T-helper 1 cell treated with Interleukin-12 subunit alpha and Interleukin-12 subunit beta and Interleukin-4 antibody, amounts not matched to agents 30 μg/mL and 1 μg/mL, for 36 hours (primary cell): ENCODE measurements at regions not wholly inside any gene's neighbourhood (a gene's known extent, or its start where the extent isn't known, plus 50 kb on each side); places are given as distances from the start of the nearest gene placed in this dataset.

ENCODE experiments used
- H3K27ac Mint-ChIP-seq: one replicate; pipeline ENCODE4 v1.8.0; 2021; ENCODE audit warnings: mild to moderate bottlenecking, mixed read lengths
- H3K27me3 Mint-ChIP-seq: one replicate; pipeline ENCODE4 v1.8.0; 2021; ENCODE audit warnings: low read depth, mixed read lengths
- H3K36me3 Mint-ChIP-seq: one replicate; pipeline ENCODE4 v1.8.0; 2021; ENCODE audit warnings: low read depth, mixed read lengths
- H3K4me1 Mint-ChIP-seq: one replicate; pipeline ENCODE4 v1.8.0; 2021; ENCODE audit warnings: low read depth, mixed read lengths
- H3K4me3 Mint-ChIP-seq: one replicate; pipeline ENCODE4 v1.8.0; 2021; ENCODE audit warnings: mild to moderate bottlenecking, moderate library complexity, mixed read lengths
- H3K9me3 Mint-ChIP-seq: one replicate; pipeline ENCODE4 v1.8.0; 2021; ENCODE audit warnings: mixed read lengths

GRCh38 chr20:12161734-12162133 is 244.0 kb downstream of the BTBD3 start:
- no peak overlapping the region for H3K27ac Mint-ChIP-seq
- no peak overlapping the region for H3K4me3 Mint-ChIP-seq
- no peaks in the 10 kb centered on the region for H3K27me3 Mint-ChIP-seq
- H3K9me3 Mint-ChIP-seq: peaks cover 21% of the 10 kb centered on the region
- no peaks in the 10 kb centered on the region for H3K36me3 Mint-ChIP-seq
- no peaks in the 10 kb centered on the region for H3K4me1 Mint-ChIP-seq

- Mint-ChIP-seq H3K4me3 (no peak overlapping the region), H3K36me3 (no peaks in the 10 kb centered on the region), H3K4me1 (no peaks in the 10 kb centered on the region), H3K27ac (no peak overlapping the region), H3K27me3 (no peaks in the 10 kb centered on the region), H3K9me3 (peaks cover 32% of the 10 kb centered on the region)
These were observed 248.5 kb downstream of the BTBD3 start for GRCh38 chr20:12166053-12166717.

- no peak overlapping the region for H3K4me3 Mint-ChIP-seq
- H3K27me3 Mint-ChIP-seq: no peaks in the 10 kb centered on the region
- peaks cover 41% of the 10 kb centered on the region for H3K9me3 Mint-ChIP-seq
- H3K36me3 Mint-ChIP-seq: no peaks in the 10 kb centered on the region
- no peaks in the 10 kb centered on the region for H3K4me1 Mint-ChIP-seq
- H3K27ac Mint-ChIP-seq: no peak overlapping the region
These were observed 252.7 kb downstream of the BTBD3 start for GRCh38 chr20:12170406-12170805.

- H3K4me3 Mint-ChIP-seq: no peak overlapping the region
- no peak overlapping the region for H3K27ac Mint-ChIP-seq
- no peaks in the 10 kb centered on the region for H3K27me3 Mint-ChIP-seq
- H3K4me1 Mint-ChIP-seq: no peaks in the 10 kb centered on the region
- H3K9me3 Mint-ChIP-seq: peaks cover 32% of the 10 kb centered on the region
- H3K36me3 Mint-ChIP-seq: no peaks in the 10 kb centered on the region
These were observed 254.3 kb downstream of the BTBD3 start for GRCh38 chr20:12171923-12172524.

GRCh38 chr20:12173347-12174012 is 255.8 kb downstream of the BTBD3 start:
- Mint-ChIP-seq H3K4me3 (no peak overlapping the region), H3K4me1 (no peaks in the 10 kb centered on the region), H3K36me3 (no peaks in the 10 kb centered on the region), H3K9me3 (peaks cover 25% of the 10 kb centered on the region), H3K27ac (no peak overlapping the region), H3K27me3 (no peaks in the 10 kb centered on the region)

- no peaks in the 10 kb centered on the region for H3K36me3 Mint-ChIP-seq
- no peak overlapping the region for H3K4me3 Mint-ChIP-seq
- no peaks in the 10 kb centered on the region for H3K27me3 Mint-ChIP-seq
- H3K4me1 Mint-ChIP-seq: no peaks in the 10 kb centered on the region
- peaks cover 16% of the 10 kb centered on the region for H3K9me3 Mint-ChIP-seq
- H3K27ac Mint-ChIP-seq: no peak overlapping the region
These were observed 257.8 kb downstream of the BTBD3 start for GRCh38 chr20:12175538-12175937.

- Mint-ChIP-seq H3K27ac (no peak overlapping the region), H3K9me3 (peaks cover 6% of the 10 kb centered on the region), H3K36me3 (no peaks in the 10 kb centered on the region), H3K27me3 (no peaks in the 10 kb centered on the region), H3K4me3 (no peak overlapping the region), H3K4me1 (no peaks in the 10 kb centered on the region)
These were observed 260.1 kb downstream of the BTBD3 start for GRCh38 chr20:12177657-12178293.

GRCh38 chr20:12179692-12180091 is 262.0 kb downstream of the BTBD3 start:
- peaks cover 3% of the 10 kb centered on the region for H3K9me3 Mint-ChIP-seq
- H3K36me3 Mint-ChIP-seq: no peaks in the 10 kb centered on the region
- H3K27ac Mint-ChIP-seq: no peak overlapping the region
- H3K27me3 Mint-ChIP-seq: no peaks in the 10 kb centered on the region
- no peak overlapping the region for H3K4me3 Mint-ChIP-seq
- no peaks in the 10 kb centered on the region for H3K4me1 Mint-ChIP-seq

- Mint-ChIP-seq H3K4me1 (no peaks in the 10 kb centered on the region), H3K27ac (no peak overlapping the region), H3K4me3 (no peak overlapping the region), H3K27me3 (no peaks in the 10 kb centered on the region), H3K9me3 (peaks cover 3% of the 10 kb centered on the region), H3K36me3 (no peaks in the 10 kb centered on the region)
These were observed 262.5 kb downstream of the BTBD3 start for GRCh38 chr20:12180107-12180661.

GRCh38 chr20:12198281-12198680 is 280.6 kb downstream of the BTBD3 start:
- H3K4me1 Mint-ChIP-seq: no peaks in the 10 kb centered on the region
- H3K4me3 Mint-ChIP-seq: no peak overlapping the region
- no peaks in the 10 kb centered on the region for H3K36me3 Mint-ChIP-seq
- no peaks in the 10 kb centered on the region for H3K27me3 Mint-ChIP-seq
- peaks cover 13% of the 10 kb centered on the region for H3K9me3 Mint-ChIP-seq
- H3K27ac Mint-ChIP-seq: no peak overlapping the region

GRCh38 chr20:12199703-12200102 is 282.0 kb downstream of the BTBD3 start:
- no peak overlapping the region for H3K4me3 Mint-ChIP-seq

GRCh38 chr20:12201289-12201991 is 283.7 kb downstream of the BTBD3 start:
- H3K4me1 Mint-ChIP-seq: no peaks in the 10 kb centered on the region
- peaks cover 14% of the 10 kb centered on the region for H3K9me3 Mint-ChIP-seq
- H3K27ac Mint-ChIP-seq: no peak overlapping the region
- H3K4me3 Mint-ChIP-seq: no peak overlapping the region
- no peaks in the 10 kb centered on the region for H3K27me3 Mint-ChIP-seq
- H3K36me3 Mint-ChIP-seq: no peaks in the 10 kb centered on the region

More at GRCh38 chr20:12199703-12200102, 282.0 kb downstream of the BTBD3 start:
- Mint-ChIP-seq H3K4me1 (no peaks in the 10 kb centered on the region), H3K27me3 (no peaks in the 10 kb centered on the region), H3K9me3 (peaks cover 17% of the 10 kb centered on the region), H3K36me3 (no peaks in the 10 kb centered on the region), H3K27ac (no peak overlapping the region)

- Mint-ChIP-seq H3K36me3 (no peaks in the 10 kb centered on the region), H3K27me3 (no peaks in the 10 kb centered on the region), H3K9me3 (peaks cover 21% of the 10 kb centered on the region), H3K4me1 (no peaks in the 10 kb centered on the region), H3K27ac (no peak overlapping the region), H3K4me3 (no peak overlapping the region)
These were observed 285.7 kb downstream of the BTBD3 start for GRCh38 chr20:12203399-12203798.

- Mint-ChIP-seq H3K4me1 (no peaks in the 10 kb centered on the region), H3K9me3 (peaks cover 17% of the 10 kb centered on the region), H3K27ac (no peak overlapping the region), H3K27me3 (no peaks in the 10 kb centered on the region), H3K4me3 (no peak overlapping the region), H3K36me3 (no peaks in the 10 kb centered on the region)
These were observed 286.3 kb downstream of the BTBD3 start for GRCh38 chr20:12203981-12204380.
